ENCODE measurements at regions not wholly inside any gene's neighbourhood (a gene's known extent, or its start where the extent isn't known, plus 50 kb on each side); places are given as distances from the start of the nearest gene placed in this dataset.

DNA sequence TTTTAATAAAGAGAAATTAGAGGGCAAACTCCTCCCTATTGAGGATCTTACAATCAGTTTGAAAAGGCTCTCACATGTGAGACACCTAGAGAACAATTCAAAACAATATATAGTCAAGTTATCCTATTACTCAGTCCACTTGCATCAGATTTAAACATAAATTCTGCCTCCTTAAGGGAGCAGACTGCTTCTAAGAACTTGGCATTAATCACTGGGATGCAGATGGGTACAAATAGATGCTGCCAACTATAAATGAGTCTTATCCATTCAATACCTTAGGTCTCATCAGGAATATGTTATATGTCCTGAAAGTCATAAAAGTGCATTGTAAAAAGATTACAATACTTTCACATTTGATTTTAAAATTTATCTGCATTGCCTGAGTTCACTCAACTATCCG lies 269.3 kb upstream of the KIRREL3 start:
- no TSS peak for BruUV-seq (replicated peaks)
- intact Hi-C loops (cut with micrococcal nuclease; ENCODE audit: unreplicated experiment): no loop called here
- Histone ChIP-seq H3K4me1 (ENCODE audit: insufficient read depth, low read length, poor library complexity, severe bottlenecking) (no peaks in the 10 kb centered on the region), H3K4me3 (ENCODE audit: low read depth, low read length, poor library complexity, severe bottlenecking) (no peak overlapping the region), H3K9me2 (ENCODE audit: insufficient read depth, low read length) (no peaks in the 10 kb centered on the region), H3K36me3 (ENCODE audit: insufficient read depth, low read length) (no peaks in the 10 kb centered on the region), H3K79me2 (ENCODE audit: insufficient read depth, low read depth, low read length) (no peaks in the 10 kb centered on the region), H3K4me2 (ENCODE audit: low read length) (no peak overlapping the region), H4K20me1 (ENCODE audit: insufficient read depth, low read length) (no peaks in the 10 kb centered on the region), H3K9me3 (ENCODE audit: low read length) (no peaks in the 10 kb centered on the region), H3K27ac (ENCODE audit: low read depth, low read length, poor library complexity, severe bottlenecking) (no peak overlapping the region), H2AFZ (ENCODE audit: low read length) (no peak overlapping the region)
- CTCF ChIA-PET (ENCODE audit: unreplicated experiment): no interaction called here
- no peak for TF ChIP-seq CTCF (conservative IDR thresholded peaks at IDR 0.05; ENCODE audit: low read length)
- no peak for TF ChIP-seq EZH2phosphoT487 (IDR thresholded peaks at IDR 0.05; ENCODE audit: borderline replicate concordance, low read depth, low read length)
- POLR2A ChIA-PET: no interaction called here
- DNase-seq (ENCODE audit: low spot score): no peak

GRCh38 chr11:127268932-127269331 lies 268.4 kb upstream of the KIRREL3 start:
- no peaks in the 10 kb centered on the region for H3K36me3 ChIP-seq (ENCODE audit: insufficient read depth, low read length)
- DNase-seq (ENCODE audit: low spot score): no peak
- H3K4me2 ChIP-seq (ENCODE audit: low read length): no peak overlapping the region
- no peaks in the 10 kb centered on the region for H3K9me3 ChIP-seq (ENCODE audit: low read length)
- no peaks in the 10 kb centered on the region for H3K9me2 ChIP-seq (ENCODE audit: insufficient read depth, low read length)
- BruUV-seq (replicated peaks): no TSS peak
- H2AFZ ChIP-seq (ENCODE audit: low read length): no peak overlapping the region
- no peaks in the 10 kb centered on the region for H3K79me2 ChIP-seq (ENCODE audit: insufficient read depth, low read depth, low read length)
- ChIA-PET CTCF (ENCODE audit: unreplicated experiment) (no interaction called here), POLR2A (no interaction called here)
- intact Hi-C loops (cut with micrococcal nuclease; ENCODE audit: unreplicated experiment): no loop called here
- no peak overlapping the region for H3K27ac ChIP-seq (ENCODE audit: low read depth, low read length, poor library complexity, severe bottlenecking)
- H3K4me1 ChIP-seq (ENCODE audit: insufficient read depth, low read length, poor library complexity, severe bottlenecking): no peaks in the 10 kb centered on the region
- no peak overlapping the region for H3K4me3 ChIP-seq (ENCODE audit: low read depth, low read length, poor library complexity, severe bottlenecking)
- H4K20me1 ChIP-seq (ENCODE audit: insufficient read depth, low read length): no peaks in the 10 kb centered on the region
- TF ChIP-seq CTCF (conservative IDR thresholded peaks at IDR 0.05; ENCODE audit: low read length): no peak
- no peak for TF ChIP-seq EZH2phosphoT487 (IDR thresholded peaks at IDR 0.05; ENCODE audit: borderline replicate concordance, low read depth, low read length)

- BruUV-seq (replicated peaks): no TSS peak
Observed at GRCh38 chr11:127268521-127268920, 268.0 kb upstream of the KIRREL3 start.

More at GRCh38 chr11:127268521-127268920, 268.0 kb upstream of the KIRREL3 start:
- DNase-seq (ENCODE audit: low spot score): no peak
- no peaks in the 10 kb centered on the region for H3K4me1 ChIP-seq (ENCODE audit: insufficient read depth, low read length, poor library complexity, severe bottlenecking)
- no peaks in the 10 kb centered on the region for H3K9me3 ChIP-seq (ENCODE audit: low read length)
- no peak overlapping the region for H2AFZ ChIP-seq (ENCODE audit: low read length)
- CTCF ChIA-PET (ENCODE audit: unreplicated experiment): no interaction called here
- H3K36me3 ChIP-seq (ENCODE audit: insufficient read depth, low read length): no peaks in the 10 kb centered on the region
- H3K4me3 ChIP-seq (ENCODE audit: low read depth, low read length, poor library complexity, severe bottlenecking): no peak overlapping the region
- no peaks in the 10 kb centered on the region for H3K79me2 ChIP-seq (ENCODE audit: insufficient read depth, low read depth, low read length)
- POLR2A ChIA-PET: no interaction called here
- H3K4me2 ChIP-seq (ENCODE audit: low read length): no peak overlapping the region
- H4K20me1 ChIP-seq (ENCODE audit: insufficient read depth, low read length): no peaks in the 10 kb centered on the region
- no peaks in the 10 kb centered on the region for H3K9me2 ChIP-seq (ENCODE audit: insufficient read depth, low read length)
- TF ChIP-seq CTCF (conservative IDR thresholded peaks at IDR 0.05; ENCODE audit: low read length) (no peak), EZH2phosphoT487 (IDR thresholded peaks at IDR 0.05; ENCODE audit: borderline replicate concordance, low read depth, low read length) (no peak)
- intact Hi-C loops (cut with micrococcal nuclease; ENCODE audit: unreplicated experiment): no loop called here
- H3K27ac ChIP-seq (ENCODE audit: low read depth, low read length, poor library complexity, severe bottlenecking): no peak overlapping the region
